Activated naive CD8-positive, alpha-beta T cell treated with anti-CD3 and anti-CD28 coated beads, Interleukin-2, amount 50 U/mL, for 24 hours (primary cell): ENCODE measurements at regions not wholly inside any gene's neighbourhood (a gene's known extent, or its start where the extent isn't known, plus 50 kb on each side); places are given as distances from the start of the nearest gene placed in this dataset.

Experiments
- ATAC-seq: fragments of 150-1000 bp; cut with Tn5 transposase; one replicate; pipeline ENCODE4 v1.10.0; 2021
- DNase-seq: peaks from one replicate; pipeline ENCODE4 v3.0.0; 2021
- H3K27ac Mint-ChIP-seq: one replicate; pipeline ENCODE4 v1.8.0; 2021; ENCODE audit warnings: mild to moderate bottlenecking, mixed read lengths
- H3K27me3 Mint-ChIP-seq: one replicate; pipeline ENCODE4 v1.8.0; 2021; ENCODE audit warnings: mixed read lengths
- H3K36me3 Mint-ChIP-seq: one replicate; pipeline ENCODE4 v1.8.0; 2021; ENCODE audit warnings: low read depth, mixed read lengths
- H3K4me1 Mint-ChIP-seq: one replicate; pipeline ENCODE4 v1.8.0; 2021; ENCODE audit warnings: mixed read lengths
- H3K4me3 Mint-ChIP-seq: one replicate; pipeline ENCODE4 v1.8.0; 2021; ENCODE audit warnings: mild to moderate bottlenecking, moderate library complexity, mixed read lengths
- H3K9me3 Mint-ChIP-seq: one replicate; pipeline ENCODE4 v1.8.0; 2021; ENCODE audit warnings: mixed read lengths

DNA sequence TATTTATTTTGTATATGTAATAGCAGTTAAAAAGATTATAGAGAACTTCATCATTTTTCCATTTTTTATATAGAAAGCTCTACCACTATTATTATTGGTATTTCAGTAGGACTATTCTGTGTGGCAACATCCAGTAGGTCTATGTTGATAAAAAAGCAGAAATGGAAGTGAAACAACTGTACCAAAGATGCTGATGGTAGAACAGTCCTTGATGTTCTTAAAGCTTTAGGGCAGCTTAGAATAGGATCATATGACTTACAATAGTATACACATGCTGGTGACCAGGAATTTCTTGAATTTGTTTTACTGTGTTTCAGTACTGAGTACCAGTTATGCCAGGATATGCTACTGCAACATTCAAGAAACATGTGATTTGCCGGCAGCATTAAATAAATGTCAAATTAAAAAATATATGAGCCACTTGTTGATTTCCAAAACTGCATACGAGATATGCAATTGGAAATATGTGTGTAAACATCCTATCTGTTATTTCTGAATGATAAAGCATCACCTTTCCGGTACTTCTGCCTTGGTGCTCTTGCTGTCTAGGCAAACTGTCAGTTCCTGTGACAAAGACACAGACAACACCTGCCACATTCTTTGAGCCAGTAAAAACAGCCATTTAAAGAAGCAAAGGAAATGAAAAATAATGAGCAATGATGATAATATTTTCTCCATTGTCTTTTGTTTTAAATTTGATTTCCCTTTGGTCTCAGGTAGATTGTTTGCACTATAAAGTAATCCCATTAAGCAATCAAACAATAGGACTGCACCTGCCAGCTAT is 649.2 kb downstream of the ZPLD1 start:
- Mint-ChIP-seq H3K9me3 (no peaks in the 10 kb centered on the region), H3K4me3 (no peak overlapping the region), H3K27me3 (no peaks in the 10 kb centered on the region), H3K27ac (no peak overlapping the region), H3K36me3 (no peaks in the 10 kb centered on the region), H3K4me1 (no peaks in the 10 kb centered on the region)
- ATAC-seq (no peak), DNase-seq (no peak)

DNA sequence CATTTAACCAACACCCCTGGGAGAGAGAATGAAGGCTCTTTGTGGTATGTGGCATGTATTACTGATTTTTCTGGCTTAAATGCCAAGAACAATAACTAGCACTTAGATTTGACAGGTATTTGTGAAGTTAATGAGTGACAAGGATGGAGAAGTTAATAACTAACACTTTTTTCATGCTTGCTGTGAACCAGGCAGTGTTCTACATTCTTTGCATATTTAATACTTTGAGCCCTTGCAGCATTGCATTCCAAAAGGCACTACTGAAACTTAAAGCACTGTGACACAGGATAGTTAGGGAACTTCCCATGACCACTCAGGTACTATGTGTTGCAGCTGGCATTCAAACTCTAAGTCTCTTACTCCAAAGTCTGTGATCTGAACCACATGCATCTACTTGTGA is 650.6 kb downstream of the ZPLD1 start:
- H3K4me3 Mint-ChIP-seq, result no peak overlapping the region
- H3K4me1 Mint-ChIP-seq, result no peaks in the 10 kb centered on the region
- no peaks in the 10 kb centered on the region for H3K9me3 Mint-ChIP-seq
- H3K27me3 Mint-ChIP-seq, result no peaks in the 10 kb centered on the region
- no peak overlapping the region for H3K27ac Mint-ChIP-seq
- DNase-seq (no peak), ATAC-seq (no peak)
- no peaks in the 10 kb centered on the region for H3K36me3 Mint-ChIP-seq

DNA sequence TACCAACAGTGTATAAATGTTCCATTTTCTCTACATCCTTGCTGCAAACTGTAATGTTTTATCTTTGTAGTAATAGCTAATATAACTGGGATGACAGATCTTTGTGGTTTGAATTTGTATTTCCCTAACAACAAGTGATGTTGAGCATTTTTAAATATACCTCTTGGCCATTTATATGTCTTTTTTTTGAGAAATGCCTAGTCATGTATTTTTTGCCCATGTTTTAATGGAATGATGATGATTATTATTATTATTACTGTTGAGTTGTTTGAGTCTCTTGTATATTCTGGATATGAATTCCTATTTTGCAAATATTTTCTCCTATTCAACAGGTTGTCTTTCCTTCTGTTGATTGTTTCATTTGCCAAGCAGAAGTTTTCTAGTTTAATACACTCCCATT is 654.9 kb downstream of the ZPLD1 start:
- Mint-ChIP-seq H3K4me3 (no peak overlapping the region), H3K4me1 (no peaks in the 10 kb centered on the region), H3K36me3 (no peaks in the 10 kb centered on the region), H3K27me3 (no peaks in the 10 kb centered on the region), H3K9me3 (peaks cover 10% of the 10 kb centered on the region), H3K27ac (no peak overlapping the region)
- DNase-seq, result no peak
- no peak for ATAC-seq

DNA sequence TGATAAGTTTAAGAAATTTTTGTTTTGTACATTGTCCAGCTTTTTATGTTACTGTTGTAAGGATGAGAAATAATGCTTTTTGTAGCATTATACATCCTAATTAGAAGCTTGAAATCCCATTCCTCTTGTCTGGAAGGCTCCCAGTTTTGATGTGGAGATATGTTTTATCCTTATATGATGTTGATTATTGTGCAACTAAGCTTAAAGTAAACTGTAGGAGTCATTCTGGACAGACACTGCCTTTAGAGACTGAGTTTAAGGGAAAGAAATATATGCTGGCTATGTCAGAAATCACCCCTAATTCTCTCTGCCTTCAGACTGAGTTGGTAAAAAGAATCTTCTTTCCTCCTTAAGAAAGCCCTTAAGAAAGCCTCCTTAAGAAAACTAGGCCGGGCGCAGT is 670.4 kb downstream of the ZPLD1 start:
- ATAC-seq (no peak), DNase-seq (no peak)
- H3K9me3 Mint-ChIP-seq, result peaks cover under 1% of the 10 kb centered on the region
- no peak overlapping the region for H3K4me3 Mint-ChIP-seq
- no peak overlapping the region for H3K27ac Mint-ChIP-seq
- H3K4me1 Mint-ChIP-seq, result no peaks in the 10 kb centered on the region
- H3K27me3 Mint-ChIP-seq, result no peaks in the 10 kb centered on the region
- H3K36me3 Mint-ChIP-seq, result no peaks in the 10 kb centered on the region

DNA sequence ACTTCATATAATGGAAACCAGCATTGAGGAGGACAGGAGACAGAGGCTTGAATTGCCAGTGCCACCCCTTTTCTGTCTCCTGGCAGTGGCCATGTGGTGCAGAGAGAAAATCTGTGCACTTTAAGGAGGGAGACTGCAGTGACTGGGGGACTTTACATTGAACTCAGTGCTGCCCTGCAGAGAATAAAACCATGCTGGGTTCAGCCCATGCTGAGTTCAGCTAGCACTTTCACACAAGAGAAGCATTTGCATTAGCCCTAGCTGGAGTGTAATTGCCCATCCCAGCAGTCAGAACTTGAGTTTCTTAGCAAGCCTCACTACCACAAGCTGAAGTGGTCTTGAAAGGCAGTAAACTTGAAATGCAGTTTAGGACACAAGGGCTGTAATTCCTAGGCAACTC is 677.5 kb downstream of the ZPLD1 start:
- Mint-ChIP-seq H3K36me3 (no peaks in the 10 kb centered on the region), H3K9me3 (no peaks in the 10 kb centered on the region)

DNA sequence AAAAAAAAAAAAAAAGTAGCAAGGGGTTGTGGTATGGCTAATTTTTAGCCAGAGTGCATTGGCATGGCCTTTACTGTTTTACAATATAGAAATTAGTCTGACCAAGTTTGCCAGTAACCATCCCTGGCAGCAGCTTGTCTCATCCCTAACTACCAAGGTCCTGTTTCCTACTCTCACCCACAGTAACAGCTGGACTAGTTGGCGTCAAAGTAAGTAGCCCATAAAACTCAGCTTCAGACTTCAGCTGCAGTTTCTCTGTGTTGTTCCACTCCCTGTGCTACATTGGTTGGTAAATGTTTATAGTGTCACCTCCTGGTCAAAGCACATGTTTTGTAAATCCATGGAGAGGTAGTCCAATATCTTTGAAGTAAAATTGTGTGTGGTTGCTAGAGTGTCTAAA is 691.3 kb downstream of the ZPLD1 start:
- Mint-ChIP-seq H3K36me3 (no peaks in the 10 kb centered on the region), H3K4me3 (no peak overlapping the region), H3K27me3 (no peaks in the 10 kb centered on the region), H3K4me1 (no peaks in the 10 kb centered on the region), H3K27ac (no peak overlapping the region), H3K9me3 (peaks cover 11% of the 10 kb centered on the region)
- ATAC-seq (no peak), DNase-seq (no peak)

More for the DNA sequence above, 677.5 kb downstream of the ZPLD1 start:
- no peak overlapping the region for H3K27ac Mint-ChIP-seq
- no peak for DNase-seq
- H3K4me1 Mint-ChIP-seq, result no peaks in the 10 kb centered on the region
- no peak overlapping the region for H3K4me3 Mint-ChIP-seq
- no peaks in the 10 kb centered on the region for H3K27me3 Mint-ChIP-seq
- ATAC-seq, result no peak

DNA sequence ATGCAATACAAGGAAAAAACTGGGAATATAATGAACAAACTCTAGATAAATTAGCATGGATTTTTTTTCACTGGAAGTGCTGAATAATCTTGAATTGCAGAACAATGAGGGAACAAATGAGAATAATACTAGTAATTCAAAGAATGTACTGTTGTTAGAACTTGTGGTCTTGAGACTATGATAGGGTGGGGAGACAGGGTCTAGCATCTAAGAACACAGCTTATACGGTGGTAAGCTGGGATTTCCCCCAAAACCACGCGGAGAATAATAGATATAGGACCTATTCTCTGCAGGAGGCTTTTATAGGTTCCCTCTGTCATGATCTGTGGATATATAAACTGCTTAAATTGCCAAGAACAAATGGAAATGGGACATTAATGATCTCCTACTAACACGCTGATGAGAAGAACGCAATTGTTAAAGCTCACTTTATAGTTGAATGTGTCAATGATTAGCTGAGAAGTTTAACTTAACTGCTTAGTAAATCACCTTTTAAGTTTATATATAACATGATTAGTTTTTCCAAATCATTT is 692.3 kb downstream of the ZPLD1 start:
- Mint-ChIP-seq H3K4me3 (no peak overlapping the region), H3K4me1 (no peaks in the 10 kb centered on the region), H3K36me3 (no peaks in the 10 kb centered on the region), H3K9me3 (peaks cover 11% of the 10 kb centered on the region), H3K27me3 (no peaks in the 10 kb centered on the region), H3K27ac (no peak overlapping the region)
- ATAC-seq (no peak), DNase-seq (no peak)

DNA sequence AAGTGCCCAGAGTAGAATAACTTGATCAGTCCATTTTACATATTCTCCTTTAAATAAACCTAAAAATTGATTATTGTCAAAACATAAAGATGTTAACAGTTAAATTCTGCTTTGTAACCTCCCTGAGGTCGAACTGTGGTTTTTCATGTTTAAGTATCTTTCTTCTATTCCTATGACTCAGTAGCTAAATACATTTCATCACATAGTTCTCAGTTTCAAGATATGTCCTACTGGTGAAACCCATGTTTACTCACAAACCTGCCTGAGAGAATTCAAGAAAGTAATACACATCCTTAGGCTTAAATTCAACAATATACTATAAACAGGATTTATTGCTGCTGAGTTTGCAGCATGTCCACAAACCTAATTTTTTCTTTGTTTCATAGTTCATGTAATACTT is 692.9 kb downstream of the ZPLD1 start:
- no peak for DNase-seq

DNA sequence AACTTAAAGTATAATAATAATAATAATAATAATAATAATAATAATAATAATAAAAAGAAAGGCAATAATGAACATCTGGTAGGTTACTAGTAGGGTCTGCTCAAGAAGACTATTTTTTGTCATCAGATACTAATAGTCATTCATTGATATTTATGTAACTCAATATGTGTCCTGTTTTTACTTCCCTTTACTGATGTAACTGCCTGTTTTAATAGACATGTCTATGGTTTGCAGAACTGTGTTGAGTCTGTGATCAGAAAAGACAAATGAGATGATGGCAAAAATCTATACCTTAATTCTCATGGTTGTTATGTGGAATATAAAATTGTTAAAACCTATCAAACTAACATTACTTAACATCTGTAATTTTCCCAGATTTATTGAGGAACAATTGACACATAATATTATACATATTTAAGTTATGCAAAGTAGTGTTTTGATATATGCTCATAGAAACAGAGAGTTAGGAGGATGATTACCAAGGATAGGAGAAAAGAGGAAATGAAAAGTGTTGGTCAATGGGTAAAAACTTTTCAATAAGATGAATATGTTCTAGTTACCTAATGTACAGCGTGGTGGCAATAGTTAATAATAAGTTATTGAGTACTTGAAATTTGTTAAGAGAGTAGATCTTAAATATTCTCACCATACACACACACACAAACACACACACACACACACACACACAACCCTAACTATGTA is 699.4 kb downstream of the ZPLD1 start:
- H3K27me3 Mint-ChIP-seq, result no peaks in the 10 kb centered on the region
- no peak overlapping the region for H3K27ac Mint-ChIP-seq

More for the DNA sequence above, 692.9 kb downstream of the ZPLD1 start:
- ATAC-seq, result no peak
- H3K27me3 Mint-ChIP-seq, result no peaks in the 10 kb centered on the region
- no peaks in the 10 kb centered on the region for H3K4me1 Mint-ChIP-seq
- no peak overlapping the region for H3K4me3 Mint-ChIP-seq
- no peaks in the 10 kb centered on the region for H3K36me3 Mint-ChIP-seq
- no peak overlapping the region for H3K27ac Mint-ChIP-seq
- peaks cover 11% of the 10 kb centered on the region for H3K9me3 Mint-ChIP-seq

DNA sequence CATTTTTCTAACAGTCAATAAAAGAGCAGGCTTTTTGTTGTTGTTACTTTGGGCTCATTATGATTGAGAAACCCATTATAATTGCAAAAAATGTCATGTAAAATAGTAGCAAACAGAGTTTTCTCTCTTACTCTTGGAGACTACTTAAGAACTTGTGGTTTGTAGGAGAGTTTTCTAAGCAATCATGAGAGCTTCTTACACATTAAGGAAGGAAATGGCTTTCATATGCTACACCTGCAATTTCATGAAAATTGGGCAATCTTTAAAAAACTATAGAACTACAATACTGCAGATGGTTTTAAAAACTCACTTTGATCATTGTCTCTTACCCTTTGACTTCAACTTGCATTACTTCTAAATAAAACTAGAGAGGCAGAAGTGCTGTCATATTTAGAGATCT is 701.8 kb downstream of the ZPLD1 start:
- ATAC-seq, result no peak
- no peak for DNase-seq
- Mint-ChIP-seq H3K27ac (no peak overlapping the region), H3K9me3 (no peaks in the 10 kb centered on the region), H3K4me1 (no peaks in the 10 kb centered on the region), H3K4me3 (no peak overlapping the region), H3K27me3 (no peaks in the 10 kb centered on the region), H3K36me3 (no peaks in the 10 kb centered on the region)

More for the DNA sequence above, 699.4 kb downstream of the ZPLD1 start:
- Mint-ChIP-seq H3K36me3 (no peaks in the 10 kb centered on the region), H3K4me3 (no peak overlapping the region), H3K9me3 (peaks cover 6% of the 10 kb centered on the region), H3K4me1 (no peaks in the 10 kb centered on the region)
- ATAC-seq (no peak), DNase-seq (no peak)

GRCh38 chr3:103137830-103138229 is 703.0 kb downstream of the ZPLD1 start:
- no peaks in the 10 kb centered on the region for H3K4me1 Mint-ChIP-seq
- no peak for ATAC-seq
- H3K27me3 Mint-ChIP-seq, result no peaks in the 10 kb centered on the region

DNA sequence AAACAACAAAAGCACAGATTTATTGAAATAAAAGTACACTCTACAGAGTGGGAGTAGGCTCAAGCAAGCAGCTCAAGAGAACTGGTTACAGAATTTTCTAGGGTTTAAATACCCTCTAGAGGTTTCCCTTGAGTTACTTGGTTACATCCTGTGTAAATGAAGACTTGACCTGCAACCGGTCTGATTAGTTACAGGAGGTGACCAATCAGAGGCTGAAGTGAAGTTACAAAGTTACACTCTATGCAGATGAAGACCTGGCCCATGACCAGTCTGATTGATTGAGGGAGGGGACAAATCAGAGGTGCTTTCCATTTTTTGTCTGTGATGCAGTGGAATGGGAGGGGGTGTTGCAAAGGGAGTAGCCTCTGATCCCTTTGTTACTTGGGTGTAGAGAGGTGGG is 723.4 kb downstream of the ZPLD1 start:
- no peaks in the 10 kb centered on the region for H3K4me1 Mint-ChIP-seq
- H3K27ac Mint-ChIP-seq, result no peak overlapping the region
- no peaks in the 10 kb centered on the region for H3K36me3 Mint-ChIP-seq
- H3K4me3 Mint-ChIP-seq, result no peak overlapping the region
- no peak for ATAC-seq
- peaks cover 4% of the 10 kb centered on the region for H3K9me3 Mint-ChIP-seq
- no peak for DNase-seq
- H3K27me3 Mint-ChIP-seq, result no peaks in the 10 kb centered on the region

More at GRCh38 chr3:103137830-103138229, 703.0 kb downstream of the ZPLD1 start:
- H3K9me3 Mint-ChIP-seq, result no peaks in the 10 kb centered on the region
- DNase-seq, result no peak
- no peak overlapping the region for H3K27ac Mint-ChIP-seq
- no peaks in the 10 kb centered on the region for H3K36me3 Mint-ChIP-seq
- H3K4me3 Mint-ChIP-seq, result no peak overlapping the region

- Mint-ChIP-seq H3K27ac (no peak overlapping the region), H3K4me1 (no peaks in the 10 kb centered on the region), H3K4me3 (no peak overlapping the region), H3K36me3 (no peaks in the 10 kb centered on the region), H3K9me3 (peaks cover 6% of the 10 kb centered on the region), H3K27me3 (no peaks in the 10 kb centered on the region)
- DNase-seq (no peak), ATAC-seq (no peak)
These were observed 732.1 kb downstream of the ZPLD1 start for GRCh38 chr3:103166890-103167289.

DNA sequence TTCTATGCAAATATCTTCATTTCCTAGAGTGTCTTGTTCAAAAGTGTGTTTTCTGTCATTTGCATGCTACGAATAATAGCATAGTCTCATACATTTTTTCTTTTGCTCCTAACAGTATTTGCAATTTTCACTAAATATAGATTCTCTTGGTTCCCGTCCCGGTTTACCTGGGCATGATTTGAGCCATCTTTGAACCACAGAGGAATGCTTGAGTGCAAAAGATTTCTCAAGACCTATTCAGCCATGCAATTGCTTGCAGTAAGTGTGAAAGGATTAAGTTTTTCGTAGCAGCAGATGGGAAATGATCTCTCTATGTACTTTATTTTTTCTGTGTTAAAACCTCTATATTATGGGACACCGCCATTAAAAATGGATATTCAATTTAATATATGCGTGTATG is 733.0 kb downstream of the ZPLD1 start:
- Mint-ChIP-seq H3K9me3 (peaks cover 6% of the 10 kb centered on the region), H3K27me3 (no peaks in the 10 kb centered on the region), H3K4me3 (no peak overlapping the region), H3K27ac (no peak overlapping the region), H3K36me3 (no peaks in the 10 kb centered on the region), H3K4me1 (no peaks in the 10 kb centered on the region)
- DNase-seq, result no peak
- no peak for ATAC-seq

DNA sequence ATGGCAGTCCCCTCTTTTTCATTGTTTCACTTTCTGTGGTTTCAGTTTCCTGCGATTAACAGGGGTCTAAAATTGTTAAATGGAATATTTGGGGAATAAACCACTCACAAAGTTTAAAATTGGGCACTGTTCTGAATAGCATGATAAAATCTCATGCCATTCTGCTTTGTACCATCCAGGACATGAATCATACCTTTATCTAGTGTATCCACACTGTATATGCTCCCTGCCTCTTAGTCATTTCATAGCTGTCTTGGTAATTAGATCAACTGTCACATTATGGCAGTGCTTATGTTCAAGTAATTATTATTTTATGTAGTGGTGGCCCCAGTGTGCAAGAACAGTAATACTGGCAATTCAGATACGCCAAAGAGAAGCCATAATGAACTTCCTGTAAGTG is 734.5 kb downstream of the ZPLD1 start:
- no peak overlapping the region for H3K4me3 Mint-ChIP-seq
- H3K27me3 Mint-ChIP-seq, result no peaks in the 10 kb centered on the region
- DNase-seq (no peak), ATAC-seq (no peak)
- H3K4me1 Mint-ChIP-seq, result no peaks in the 10 kb centered on the region
- H3K9me3 Mint-ChIP-seq, result peaks cover 6% of the 10 kb centered on the region
- H3K36me3 Mint-ChIP-seq, result no peaks in the 10 kb centered on the region
- H3K27ac Mint-ChIP-seq, result no peak overlapping the region
